Ascending aorta (tissue), 2 donors: ENCODE measurements at regions not wholly inside any gene's neighbourhood (a gene's known extent, or its start where the extent isn't known, plus 50 kb on each side); places are given as distances from the start of the nearest gene placed in this dataset.

Experiments
- DNase-seq, 2 donors: peaks; one replicate each; pipeline ENCODE4 v3.0.0-alpha.2; 2019; ENCODE audit warnings: low spot score in 2 of 2
- H3K27ac ChIP-seq, 2 donors: fragments of 200-600 bp; sonication (generic); one replicate each; pipeline ENCODE4 v1.5.1; 2016 to 2017; ENCODE audit warnings: mild to moderate bottlenecking in 1 of 2
- H3K27me3 ChIP-seq: fragments of 200-600 bp; sonication (generic); one replicate; pipeline ENCODE4 v1.5.1; 2017
- H3K36me3 ChIP-seq, 2 donors: fragments of 200-600 bp; sonication (generic); one replicate each; pipeline ENCODE4 v1.5.1; 2016
- H3K4me1 ChIP-seq, 2 donors: fragments of 200-600 bp; sonication (generic); one replicate each; pipeline ENCODE4 v1.5.1; 2016 to 2017; ENCODE audit warnings: mild to moderate bottlenecking in 1 of 2
- H3K4me3 ChIP-seq, 2 donors: fragments of 200-600 bp; sonication (generic); one replicate each; pipeline ENCODE4 v1.5.1; 2016 to 2017; ENCODE audit warnings: mild to moderate bottlenecking in 1 of 2
- H3K9me3 ChIP-seq, 2 donors: fragments of 200-600 bp; sonication (generic); one replicate each; pipeline ENCODE4 v1.5.1; 2016
- intact Hi-C: fragments of 100-400 bp; cut with DNase I; formaldehyde crosslinking; loops from one replicate; pipeline ENCODE4 v1.15.1; 2023
- TF ChIP-seq, protein P1 (sequence below), 3 experiments: fragments of 200-600 bp in 2 of 3; fragments of 450-650 bp in 1 of 3; sonication (generic) in 2 of 3; IDR thresholded peaks; one replicate each; pipeline ENCODE4 v1.5.1; 2016 to 2019; ENCODE audit warnings: antibody characterized with exemption in 3 of 3, mild to moderate bottlenecking in 1 of 3, moderate library complexity in 1 of 3

DNA sequence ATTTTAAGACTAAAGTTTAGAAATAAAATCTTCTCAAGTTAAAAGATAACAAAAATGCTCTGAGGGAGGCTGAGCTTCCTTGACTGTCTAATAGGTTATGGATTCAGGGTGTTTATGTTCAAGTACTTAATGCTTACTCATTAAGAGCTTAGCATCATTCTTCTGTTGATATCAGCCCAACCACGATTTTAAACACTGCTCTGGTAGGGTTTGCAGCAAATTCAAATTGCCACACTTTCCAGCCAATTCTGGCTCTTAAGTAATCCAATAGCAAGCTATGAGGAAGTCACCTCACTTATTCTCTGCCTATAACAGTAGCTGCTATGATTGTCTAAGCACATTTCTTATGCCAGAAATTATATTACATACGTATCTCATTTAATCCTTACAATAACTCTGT is 191.0 kb upstream of the KIF2A start:
- intact Hi-C loops, result no loop called here
- TF ChIP-seq, protein P1, sequence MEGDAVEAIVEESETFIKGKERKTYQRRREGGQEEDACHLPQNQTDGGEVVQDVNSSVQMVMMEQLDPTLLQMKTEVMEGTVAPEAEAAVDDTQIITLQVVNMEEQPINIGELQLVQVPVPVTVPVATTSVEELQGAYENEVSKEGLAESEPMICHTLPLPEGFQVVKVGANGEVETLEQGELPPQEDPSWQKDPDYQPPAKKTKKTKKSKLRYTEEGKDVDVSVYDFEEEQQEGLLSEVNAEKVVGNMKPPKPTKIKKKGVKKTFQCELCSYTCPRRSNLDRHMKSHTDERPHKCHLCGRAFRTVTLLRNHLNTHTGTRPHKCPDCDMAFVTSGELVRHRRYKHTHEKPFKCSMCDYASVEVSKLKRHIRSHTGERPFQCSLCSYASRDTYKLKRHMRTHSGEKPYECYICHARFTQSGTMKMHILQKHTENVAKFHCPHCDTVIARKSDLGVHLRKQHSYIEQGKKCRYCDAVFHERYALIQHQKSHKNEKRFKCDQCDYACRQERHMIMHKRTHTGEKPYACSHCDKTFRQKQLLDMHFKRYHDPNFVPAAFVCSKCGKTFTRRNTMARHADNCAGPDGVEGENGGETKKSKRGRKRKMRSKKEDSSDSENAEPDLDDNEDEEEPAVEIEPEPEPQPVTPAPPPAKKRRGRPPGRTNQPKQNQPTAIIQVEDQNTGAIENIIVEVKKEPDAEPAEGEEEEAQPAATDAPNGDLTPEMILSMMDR (IDR thresholded peaks at IDR 0.05), result no peak
- no peaks in the 10 kb centered on the region for H3K36me3 ChIP-seq
- DNase-seq, result no peak
- H3K27ac ChIP-seq, result no peak overlapping the region
- no peak overlapping the region for H3K4me3 ChIP-seq
- H3K9me3 ChIP-seq, result no peaks in the 10 kb centered on the region
- no peaks in the 10 kb centered on the region for H3K27me3 ChIP-seq
- no peaks in the 10 kb centered on the region for H3K4me1 ChIP-seq

- TF ChIP-seq, protein P1 (IDR thresholded peaks at IDR 0.05), result no peak
- no peaks in the 10 kb centered on the region for H3K36me3 ChIP-seq
- intact Hi-C loops, result no loop called here
- no peaks in the 10 kb centered on the region for H3K27me3 ChIP-seq
- no peak overlapping the region for H3K4me3 ChIP-seq
- no peak for DNase-seq
- H3K4me1 ChIP-seq, result no peaks in the 10 kb centered on the region
- no peaks in the 10 kb centered on the region for H3K9me3 ChIP-seq
- H3K27ac ChIP-seq, result no peak overlapping the region
Observed at GRCh38 chr5:62124266-62124665, 181.7 kb upstream of the KIF2A start.

DNA sequence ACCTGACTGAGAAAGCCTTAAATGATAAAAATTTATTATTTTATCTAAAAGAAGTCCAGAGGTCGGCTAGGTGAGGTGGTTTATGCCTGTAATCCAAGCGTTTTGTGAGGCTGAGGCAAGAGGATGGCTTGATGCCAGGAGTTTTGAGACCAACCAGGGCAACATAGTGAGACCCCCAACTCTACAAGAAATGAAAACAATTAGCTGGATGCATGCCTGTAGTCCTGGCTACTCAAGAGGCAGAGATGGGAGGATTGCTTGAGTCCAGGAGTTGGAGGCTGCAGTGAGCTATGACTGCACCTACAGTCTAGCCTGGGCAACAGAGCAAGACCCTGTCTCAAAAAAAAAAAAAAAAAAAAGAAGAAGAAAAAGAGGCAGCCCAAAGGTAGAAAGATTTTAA is 179.9 kb upstream of the KIF2A start:
- no peaks in the 10 kb centered on the region for H3K27me3 ChIP-seq
- DNase-seq, result no peak

GRCh38 chr5:62127098-62127736 is 178.8 kb upstream of the KIF2A start:
- no peak overlapping the region for H3K4me3 ChIP-seq
- H3K36me3 ChIP-seq, result no peaks in the 10 kb centered on the region
- DNase-seq, result no peak
- no peaks in the 10 kb centered on the region for H3K27me3 ChIP-seq
- TF ChIP-seq, protein P1 (IDR thresholded peaks at IDR 0.05), result no peak
- H3K4me1 ChIP-seq, result no peaks in the 10 kb centered on the region
- intact Hi-C loops, result no loop called here
- no peaks in the 10 kb centered on the region for H3K9me3 ChIP-seq
- H3K27ac ChIP-seq, result no peak overlapping the region

More for the DNA sequence above, 179.9 kb upstream of the KIF2A start:
- no peak overlapping the region for H3K27ac ChIP-seq
- TF ChIP-seq, protein P1 (IDR thresholded peaks at IDR 0.05), result no peak
- no peak overlapping the region for H3K4me3 ChIP-seq
- H3K9me3 ChIP-seq, result no peaks in the 10 kb centered on the region
- no peaks in the 10 kb centered on the region for H3K36me3 ChIP-seq
- intact Hi-C loops, result no loop called here
- no peaks in the 10 kb centered on the region for H3K4me1 ChIP-seq

- Histone ChIP-seq H3K4me1 (no peaks in the 10 kb centered on the region), H3K9me3 (no peaks in the 10 kb centered on the region), H3K36me3 (no peaks in the 10 kb centered on the region), H3K4me3 (no peak overlapping the region), H3K27me3 (no peaks in the 10 kb centered on the region), H3K27ac (no peak overlapping the region)
- intact Hi-C loops, result no loop called here
- no peak for DNase-seq
- TF ChIP-seq, protein P1 (IDR thresholded peaks at IDR 0.05), result no peak
Observed at GRCh38 chr5:62130107-62130506, 175.9 kb upstream of the KIF2A start.

DNA sequence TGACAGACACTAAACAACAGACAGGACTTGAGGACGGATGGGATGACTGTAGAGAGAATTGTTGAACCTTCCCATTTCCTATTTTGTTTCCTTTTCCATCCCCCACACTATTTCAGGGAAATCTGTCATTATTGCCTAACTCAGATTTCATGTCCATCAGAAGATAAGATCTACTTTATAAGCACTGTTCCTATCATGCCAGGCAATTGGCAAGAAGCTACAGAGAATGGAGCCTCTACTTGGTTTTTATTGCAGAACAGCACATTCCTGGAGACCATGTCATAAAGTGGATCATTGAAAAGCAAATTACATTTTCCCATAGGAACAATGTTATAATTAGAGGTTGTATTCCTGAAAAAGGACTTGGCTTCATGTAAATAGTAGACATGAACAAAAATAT is 173.7 kb upstream of the KIF2A start:
- Histone ChIP-seq H3K4me3 (no peak overlapping the region), H3K36me3 (no peaks in the 10 kb centered on the region), H3K9me3 (no peaks in the 10 kb centered on the region), H3K4me1 (no peaks in the 10 kb centered on the region), H3K27me3 (no peaks in the 10 kb centered on the region), H3K27ac (no peak overlapping the region)
- DNase-seq, result no peak
- TF ChIP-seq, protein P1 (IDR thresholded peaks at IDR 0.05), result no peak
- intact Hi-C loops, result no loop called here
